ENCODE measurements at regions not wholly inside any gene's neighbourhood (a gene's known extent, or its start where the extent isn't known, plus 50 kb on each side); places are given as distances from the start of the nearest gene placed in this dataset.

- TF ChIP-seq YY1 (IDR thresholded peaks at IDR 0.05; ENCODE audit: low read depth, low read length): no peak
Observed at GRCh38 chr12:69065775-69066174, 132.8 kb upstream of the CPM start (continued).
